ENCODE measurements at regions not wholly inside any gene's neighbourhood (a gene's known extent, or its start where the extent isn't known, plus 50 kb on each side); places are given as distances from the start of the nearest gene placed in this dataset.

GRCh38 chr7:98536803-98537202 is 80.3 kb upstream of the NPTX2 start:
- Histone ChIP-seq H3K27me3 (ENCODE audit: insufficient read depth in 3 of 3, low read length in 2 of 3) (no peaks in the 10 kb centered on the region), H3K9me3 (peaks cover 3% of the 10 kb centered on the region), H3K4me3 (no peak overlapping the region), H3K36me3 (ENCODE audit: insufficient read depth in 1 of 2, low read depth in 1 of 2) (no peaks in the 10 kb centered on the region), H3K27ac (no peak overlapping the region), H3K4me1 (no peaks in the 10 kb centered on the region)
- no peak for ATAC-seq
- intact Hi-C loops (cut with DNase I), result no loop called here
- DNase-seq, result no peak
- no peak for TF ChIP-seq CTCF (IDR thresholded peaks at IDR 0.05)

GRCh38 chr7:98534493-98534892 is 82.6 kb upstream of the NPTX2 start:
- intact Hi-C loops (cut with DNase I), result no loop called here
- H3K27ac ChIP-seq, result no peak overlapping the region
- DNase-seq, result no peak
- no peak for ATAC-seq
- no peaks in the 10 kb centered on the region for H3K27me3 ChIP-seq (ENCODE audit: insufficient read depth in 3 of 3, low read length in 2 of 3)
- 88 to 91% (median 89%) methylated on average over 7 of the region's 7 CpGs for WGBS, 3 donors
- H3K4me3 ChIP-seq, result no peak overlapping the region
- no peaks in the 10 kb centered on the region for H3K36me3 ChIP-seq (ENCODE audit: insufficient read depth in 1 of 2, low read depth in 1 of 2)
- TF ChIP-seq CTCF (IDR thresholded peaks at IDR 0.05), result no peak
- peaks cover 3% of the 10 kb centered on the region for H3K9me3 ChIP-seq
- H3K4me1 ChIP-seq, result no peaks in the 10 kb centered on the region

GRCh38 chr7:98531717-98532116 is 85.4 kb upstream of the NPTX2 start:
- ATAC-seq, result no peak
- no peaks in the 10 kb centered on the region for H3K36me3 ChIP-seq (ENCODE audit: insufficient read depth in 1 of 2, low read depth in 1 of 2)
- DNase-seq, result no peak
- H3K4me3 ChIP-seq, result no peak overlapping the region
- no peak overlapping the region for H3K27ac ChIP-seq
- no peaks in the 10 kb centered on the region for H3K4me1 ChIP-seq
- no peak for TF ChIP-seq CTCF (IDR thresholded peaks at IDR 0.05)
- intact Hi-C loops (cut with DNase I), result no loop called here
- H3K9me3 ChIP-seq, result no peaks in the 10 kb centered on the region
- 75 to 81% (median 76%) methylated on average over 3 of the region's 3 CpGs for WGBS, 3 donors
- peaks cover 0 to 3% (median 0%) of the 10 kb centered on the region in 3 donors for H3K27me3 ChIP-seq (ENCODE audit: insufficient read depth in 3 of 3, low read length in 2 of 3)

- ATAC-seq (no peak), DNase-seq (no peak)
- Histone ChIP-seq H3K27ac (no peak overlapping the region), H3K27me3 (ENCODE audit: insufficient read depth in 3 of 3, low read length in 2 of 3) (peaks cover 0 to 3% (median 0%) of the 10 kb centered on the region in 3 donors), H3K9me3 (no peaks in the 10 kb centered on the region), H3K36me3 (ENCODE audit: insufficient read depth in 1 of 2, low read depth in 1 of 2) (no peaks in the 10 kb centered on the region), H3K4me3 (no peak overlapping the region), H3K4me1 (no peaks in the 10 kb centered on the region)
- 55 to 70% (median 67%) methylated on average over 8 of the region's 8 CpGs for WGBS, 3 donors
- intact Hi-C loops (cut with DNase I), result no loop called here
- no peak for TF ChIP-seq CTCF (IDR thresholded peaks at IDR 0.05)
These were observed 89.0 kb upstream of the NPTX2 start for GRCh38 chr7:98528079-98528478.

GRCh38 chr7:98526059-98526458 is 91.0 kb upstream of the NPTX2 start:
- Histone ChIP-seq H3K4me1 (no peaks in the 10 kb centered on the region), H3K36me3 (ENCODE audit: insufficient read depth in 1 of 2, low read depth in 1 of 2) (no peaks in the 10 kb centered on the region), H3K27me3 (ENCODE audit: insufficient read depth in 3 of 3, low read length in 2 of 3) (peaks cover 0 to 3% (median 0%) of the 10 kb centered on the region in 3 donors), H3K27ac (no peak overlapping the region), H3K4me3 (no peak overlapping the region), H3K9me3 (no peaks in the 10 kb centered on the region)
- intact Hi-C loops (cut with DNase I), result no loop called here
- DNase-seq (no peak), ATAC-seq (no peak)
- 89 to 92% (median 90%) methylated on average over 10 of the region's 10 CpGs for WGBS, 3 donors
- TF ChIP-seq CTCF (IDR thresholded peaks at IDR 0.05), result no peak

Data from psoas muscle (tissue), 7 donors.